IPS-NIHi7 (cell line): ENCODE measurements at regions not wholly inside any gene's neighbourhood (a gene's known extent, or its start where the extent isn't known, plus 50 kb on each side); places are given as distances from the start of the nearest gene placed in this dataset.
"Not testable (repeated sequence)": the region's sequence is repeated elsewhere in the genome, so short reads cannot be mapped to it uniquely, and the experiment has no call there.

Experiments used
- DNase-seq: peaks from one replicate; pipeline ENCODE4 v3.0.0; 2012; ENCODE audit warnings: mixed read lengths; ENCODE audit errors: extremely low spot score

DNA sequence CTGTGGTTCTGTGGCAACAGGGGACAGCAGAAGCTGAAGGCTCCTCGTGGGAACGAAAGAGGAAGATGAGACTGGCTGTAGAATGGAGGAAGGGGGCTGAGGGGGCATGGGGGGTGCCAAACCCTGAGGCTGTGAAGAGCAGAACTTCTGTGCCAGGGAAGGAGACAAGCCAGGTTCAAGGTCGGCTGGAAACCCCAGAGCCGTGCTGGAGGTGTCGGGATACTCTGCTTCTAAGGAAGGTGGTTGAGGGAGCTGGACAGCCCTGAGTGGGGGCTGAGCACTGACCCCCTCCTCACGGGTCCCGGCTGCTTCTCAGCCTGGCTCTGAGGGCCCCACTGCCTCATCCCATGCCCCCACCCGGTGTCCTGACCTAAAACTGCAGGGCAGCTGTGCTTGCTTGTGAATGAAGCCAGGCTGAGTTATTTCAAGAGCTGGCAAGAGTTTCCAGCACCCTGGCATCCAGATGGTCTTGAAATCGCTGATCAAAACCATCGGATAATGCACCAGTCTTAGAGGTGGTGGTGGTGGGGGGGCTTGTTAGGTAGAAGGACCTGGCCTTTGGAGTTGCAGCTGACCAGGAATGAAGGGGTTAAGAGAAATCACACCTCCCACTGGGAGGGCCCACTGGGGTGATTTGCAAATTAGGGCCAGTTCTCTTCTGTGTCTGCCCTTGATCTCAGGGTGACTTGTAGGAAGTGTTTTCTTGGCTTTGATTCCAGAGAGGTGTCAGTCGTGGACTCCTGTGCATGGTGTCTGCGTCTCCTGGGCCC lies 218.9 kb upstream of the C1orf174 start:
- no peak for DNase-seq

DNA sequence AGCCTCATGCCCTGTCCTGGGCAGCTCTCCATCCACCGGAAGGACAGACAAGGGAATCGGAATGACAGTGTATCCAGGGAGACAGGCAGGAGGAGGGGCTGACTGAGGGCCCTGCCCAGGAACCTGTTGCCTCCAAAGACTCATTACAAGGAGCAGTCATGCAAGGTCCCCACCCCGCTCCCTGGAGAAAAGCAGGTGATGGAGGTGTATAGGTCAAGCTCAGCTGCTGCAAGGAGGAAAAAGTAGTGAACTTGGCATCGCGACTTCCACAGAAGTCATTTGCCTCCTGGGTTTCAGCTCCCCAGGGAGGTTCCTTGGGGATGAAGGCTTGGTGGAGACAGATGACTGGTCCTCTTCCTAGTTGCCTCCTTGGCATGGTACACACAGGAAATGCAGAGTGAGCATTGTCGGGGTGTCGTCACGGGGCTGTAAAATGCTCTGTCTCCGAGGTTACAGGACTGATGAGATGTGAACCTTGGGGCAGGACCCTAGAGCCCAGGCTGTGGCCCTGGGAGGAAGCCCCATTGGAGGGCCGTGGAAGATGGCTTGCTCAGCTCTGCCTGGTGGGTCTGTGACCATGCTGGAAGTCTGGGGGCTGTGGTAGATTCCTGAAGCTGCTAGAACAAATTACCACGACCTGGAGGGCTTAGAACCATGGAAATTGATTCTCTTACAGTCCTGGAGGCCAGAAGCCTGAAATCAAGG lies 219.6 kb upstream of the C1orf174 start:
- no peak for DNase-seq

DNA sequence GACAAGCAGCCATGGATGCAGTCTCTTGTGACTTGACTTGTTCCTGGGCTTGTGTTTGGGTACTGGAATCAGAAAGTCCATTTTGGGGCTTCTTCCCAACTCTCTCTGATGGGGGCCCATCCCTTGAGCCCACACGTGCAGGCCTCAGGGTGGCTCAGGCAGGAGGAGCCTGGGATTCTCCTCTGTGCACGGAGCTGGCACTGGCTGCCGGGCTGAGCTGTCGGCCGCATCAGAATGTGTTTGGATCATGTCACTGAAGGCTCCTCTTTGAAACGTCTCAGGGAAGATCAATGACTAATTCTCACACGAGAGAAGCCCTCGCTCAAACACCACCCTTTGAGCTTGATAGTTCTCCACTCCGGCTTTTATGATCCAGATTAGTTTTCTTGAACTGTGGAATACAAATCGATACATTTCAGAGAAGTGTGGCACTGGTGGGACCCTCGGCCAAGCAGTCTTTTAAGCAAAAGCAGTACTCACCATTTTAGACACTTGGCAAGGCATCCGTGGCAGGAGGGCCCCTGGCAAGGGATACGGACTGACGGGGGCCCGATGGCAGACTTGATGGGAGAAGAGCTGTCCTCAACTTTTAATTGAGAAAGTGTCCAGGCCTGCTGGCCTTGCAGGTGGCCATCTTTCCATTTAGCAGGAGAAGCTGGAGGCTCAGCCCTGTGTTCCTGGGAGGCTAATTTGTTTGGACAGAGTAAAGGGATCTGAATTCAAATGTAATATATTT lies 220.7 kb upstream of the C1orf174 start:
- DNase-seq = no peak

- no peak for DNase-seq
Measured at GRCh38 chr1:4121293-4121684, 221.2 kb upstream of the C1orf174 start.

DNA sequence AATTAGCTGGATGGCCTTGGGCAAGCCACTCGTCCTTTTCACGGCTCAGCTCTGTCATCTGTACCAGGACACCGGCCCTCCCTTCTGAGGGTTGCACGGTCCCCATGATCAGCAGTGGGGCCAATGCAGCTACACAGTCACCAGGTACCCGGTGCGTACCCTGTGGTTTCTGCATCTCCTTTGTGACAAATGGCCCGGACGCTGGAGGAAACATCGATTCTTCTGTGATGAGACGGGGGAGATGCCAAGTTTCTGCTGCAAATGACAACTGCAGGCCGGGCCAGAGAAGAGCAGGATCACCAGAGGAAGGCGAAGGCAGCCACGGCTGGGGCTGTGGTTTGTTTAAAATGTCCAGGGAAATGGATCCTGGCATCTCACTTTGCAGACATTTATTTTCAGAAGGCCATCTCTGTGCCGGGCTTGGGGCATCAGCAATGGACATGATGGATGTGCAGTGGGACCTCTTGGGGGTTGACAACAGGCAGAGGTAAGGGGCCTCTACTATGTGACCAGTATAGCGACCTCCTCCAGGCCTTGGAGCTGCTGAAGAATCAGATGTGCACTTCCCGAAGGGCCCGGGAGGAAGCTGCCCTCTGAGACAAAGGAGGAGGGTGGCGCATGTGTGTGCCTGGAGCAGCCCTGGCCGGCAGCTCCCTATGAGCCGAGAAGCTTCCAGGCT lies 221.9 kb upstream of the C1orf174 start:
- no peak for DNase-seq

GRCh38 chr1:4122513-4123160 lies 222.6 kb upstream of the C1orf174 start:
- DNase-seq = no peak

DNA sequence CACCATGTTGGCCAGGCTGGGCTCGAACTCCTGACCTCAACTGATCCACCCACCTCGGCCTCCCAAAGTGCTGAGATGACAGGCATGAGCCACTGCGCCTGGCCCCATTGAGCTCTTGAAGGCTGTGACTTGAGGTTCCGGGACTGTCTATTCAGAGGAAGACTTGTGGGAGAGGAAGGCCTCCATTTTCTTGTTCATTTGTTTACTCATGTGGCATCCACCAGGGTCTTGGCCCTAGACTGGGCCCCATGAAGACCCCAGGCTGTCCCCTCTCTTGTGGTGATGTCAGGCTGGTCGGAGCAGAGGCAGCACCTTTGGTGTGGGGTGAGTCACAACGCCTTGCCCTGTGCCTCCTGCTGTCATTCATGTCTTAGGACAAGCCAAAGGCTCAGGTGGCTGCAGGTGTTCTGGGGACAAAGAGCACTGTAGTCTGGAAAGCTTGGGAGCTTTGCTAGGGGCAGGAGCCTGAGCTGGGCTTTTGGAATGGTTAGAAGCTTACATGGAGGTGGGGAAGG lies 224.6 kb upstream of the C1orf174 start:
- DNase-seq = no peak

- DNase-seq = no peak
Measured at GRCh38 chr1:4126251-4126650, 226.2 kb upstream of the C1orf174 start.

DNA sequence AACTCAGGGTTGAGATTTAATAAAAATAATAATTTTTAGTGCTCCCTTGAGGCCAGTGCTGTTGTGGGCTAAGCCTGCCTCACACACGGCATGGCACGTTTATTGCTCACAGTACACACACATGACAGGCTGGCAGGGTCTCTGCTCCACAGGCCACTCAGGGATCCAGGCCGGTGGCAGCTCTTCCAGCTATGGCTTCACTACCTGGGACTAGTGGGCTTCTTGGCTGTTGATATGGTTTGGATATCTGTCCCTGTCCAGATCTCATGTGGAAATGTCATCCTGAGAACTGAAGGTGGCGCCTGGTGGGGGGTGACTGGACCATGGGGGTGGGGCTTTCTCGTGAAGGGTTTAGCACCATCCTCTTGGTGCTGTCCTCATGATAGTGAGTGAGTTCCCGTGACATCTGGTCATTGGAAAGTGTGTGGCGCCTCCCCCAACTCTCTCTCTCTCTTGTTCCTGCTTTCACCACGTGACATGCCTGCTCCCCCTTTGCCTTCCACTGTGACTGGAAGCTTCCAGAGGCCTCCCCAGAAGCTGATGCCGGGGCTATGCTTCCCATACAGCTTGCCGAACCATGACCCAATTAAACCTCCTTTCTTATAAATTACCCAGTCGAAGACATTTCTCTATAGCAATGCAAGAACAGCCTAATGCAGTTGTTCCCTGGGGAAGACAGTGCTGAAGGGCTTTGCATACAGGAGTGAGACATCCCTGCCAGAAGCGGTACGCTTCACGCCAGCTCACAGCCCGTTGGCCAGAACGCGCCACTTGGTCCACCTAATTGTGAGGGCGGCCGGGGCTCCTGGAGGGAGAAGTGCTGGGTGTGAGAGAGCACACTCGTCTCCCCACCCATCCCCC lies 226.9 kb upstream of the C1orf174 start:
- no peak for DNase-seq

GRCh38 chr1:4127592-4128140 lies 227.6 kb upstream of the C1orf174 start:
- DNase-seq = no peak

- DNase-seq = no peak
Measured at GRCh38 chr1:4128616-4129015, 228.5 kb upstream of the C1orf174 start.

- DNase-seq = no peak
Measured at GRCh38 chr1:4129693-4130092, 229.6 kb upstream of the C1orf174 start.

GRCh38 chr1:4130096-4130495 lies 230.0 kb upstream of the C1orf174 start:
- DNase-seq = no peak

GRCh38 chr1:4131734-4132133 lies 231.7 kb upstream of the C1orf174 start:
- DNase-seq = no peak

- DNase-seq = no peak
Measured at GRCh38 chr1:4132352-4133296, 232.6 kb upstream of the C1orf174 start.

GRCh38 chr1:4133297-4133938 lies 233.3 kb upstream of the C1orf174 start:
- DNase-seq = no peak

- DNase-seq = no peak
Measured at GRCh38 chr1:4133939-4134321, 233.9 kb upstream of the C1orf174 start.

- DNase-seq = not testable (repeated sequence)
Measured at GRCh38 chr1:4135853-4136252, 235.8 kb upstream of the C1orf174 start.
